ENCODE measurements at regions not wholly inside any gene's neighbourhood (a gene's known extent, or its start where the extent isn't known, plus 50 kb on each side); places are given as distances from the start of the nearest gene placed in this dataset.

GRCh38 chr3:44076221-44076829 is 165.4 kb upstream of the TOPAZ1 start:
- Histone ChIP-seq H3K27me3 (ENCODE audit: control insufficient read depth, insufficient read depth, low read length) (no peaks in the 10 kb centered on the region), H3K4me3 (ENCODE audit: low read length) (no peak overlapping the region), H3K4me1 (ENCODE audit: control insufficient read depth, insufficient read depth, low read length) (no peaks in the 10 kb centered on the region), H3K36me3 (ENCODE audit: control insufficient read depth, insufficient read depth, low read length) (no peaks in the 10 kb centered on the region), H3K27ac (ENCODE audit: low read length) (no peak overlapping the region), H3K9me3 (ENCODE audit: control insufficient read depth, insufficient read depth, low read length) (no peaks in the 10 kb centered on the region)
- WGBS (ENCODE audit: insufficient coverage) = 86% methylated on average over 7 of the region's 7 CpGs
- intact Hi-C loops (cut with micrococcal nuclease) = no loop called here
- no peaks in the 10 kb centered on the region for H3K36me3 Mint-ChIP-seq
- TF ChIP-seq CTCF (IDR thresholded peaks at IDR 0.05) = no peak
- H3K27me3 Mint-ChIP-seq (ENCODE audit: low read depth in 2 of 2) = peaks cover 7 to 11% of the 10 kb centered on the region in 2 donors
- DNase-seq (no peak), ATAC-seq (no peak)
- H3K4me1 Mint-ChIP-seq = no peaks in the 10 kb centered on the region
- H3K4me3 Mint-ChIP-seq = no peak overlapping the region
- no peaks in the 10 kb centered on the region for H3K9me3 Mint-ChIP-seq
- no peak overlapping the region for H3K27ac Mint-ChIP-seq

GRCh38 chr3:44077267-44077666 is 164.4 kb upstream of the TOPAZ1 start:
- intact Hi-C loops (cut with micrococcal nuclease) = no loop called here
- no peaks in the 10 kb centered on the region for H3K36me3 Mint-ChIP-seq
- H3K9me3 ChIP-seq (ENCODE audit: control insufficient read depth, insufficient read depth, low read length) = no peaks in the 10 kb centered on the region
- H3K27ac ChIP-seq (ENCODE audit: low read length) = no peak overlapping the region
- DNase-seq (peak in 1 of 2 donors; percentile 10), ATAC-seq (no peak)
- no peaks in the 10 kb centered on the region for H3K4me1 Mint-ChIP-seq
- 63% methylated on average over 5 of the region's 5 CpGs for WGBS (ENCODE audit: insufficient coverage)
- no peak overlapping the region for H3K4me3 Mint-ChIP-seq
- TF ChIP-seq CTCF (IDR thresholded peaks at IDR 0.05) = no peak
- no peak overlapping the region for H3K4me3 ChIP-seq (ENCODE audit: low read length)
- H3K27me3 Mint-ChIP-seq (ENCODE audit: low read depth in 2 of 2) = peaks cover 7 to 11% of the 10 kb centered on the region in 2 donors
- no peaks in the 10 kb centered on the region for H3K27me3 ChIP-seq (ENCODE audit: control insufficient read depth, insufficient read depth, low read length)
- H3K4me1 ChIP-seq (ENCODE audit: control insufficient read depth, insufficient read depth, low read length) = no peaks in the 10 kb centered on the region
- no peaks in the 10 kb centered on the region for H3K9me3 Mint-ChIP-seq
- H3K36me3 ChIP-seq (ENCODE audit: control insufficient read depth, insufficient read depth, low read length) = no peaks in the 10 kb centered on the region
- H3K27ac Mint-ChIP-seq = no peak overlapping the region

GRCh38 chr3:44078863-44079262 is 162.8 kb upstream of the TOPAZ1 start:
- ATAC-seq (no peak), DNase-seq (no peak)
- H3K27ac ChIP-seq (ENCODE audit: low read length) = no peak overlapping the region
- H3K4me3 ChIP-seq (ENCODE audit: low read length) = no peak overlapping the region
- no peaks in the 10 kb centered on the region for H3K9me3 ChIP-seq (ENCODE audit: control insufficient read depth, insufficient read depth, low read length)
- H3K27ac Mint-ChIP-seq = no peak overlapping the region
- intact Hi-C loops (cut with micrococcal nuclease) = no loop called here
- H3K4me1 Mint-ChIP-seq = no peaks in the 10 kb centered on the region
- WGBS (ENCODE audit: insufficient coverage) = 93% methylated on average over 7 of the region's 7 CpGs
- no peaks in the 10 kb centered on the region for H3K36me3 Mint-ChIP-seq
- H3K27me3 ChIP-seq (ENCODE audit: control insufficient read depth, insufficient read depth, low read length) = no peaks in the 10 kb centered on the region
- peaks cover 7 to 11% of the 10 kb centered on the region in 2 donors for H3K27me3 Mint-ChIP-seq (ENCODE audit: low read depth in 2 of 2)
- H3K36me3 ChIP-seq (ENCODE audit: control insufficient read depth, insufficient read depth, low read length) = no peaks in the 10 kb centered on the region
- TF ChIP-seq CTCF (IDR thresholded peaks at IDR 0.05) = no peak
- H3K9me3 Mint-ChIP-seq = no peaks in the 10 kb centered on the region
- no peak overlapping the region for H3K4me3 Mint-ChIP-seq
- no peaks in the 10 kb centered on the region for H3K4me1 ChIP-seq (ENCODE audit: control insufficient read depth, insufficient read depth, low read length)

DNA sequence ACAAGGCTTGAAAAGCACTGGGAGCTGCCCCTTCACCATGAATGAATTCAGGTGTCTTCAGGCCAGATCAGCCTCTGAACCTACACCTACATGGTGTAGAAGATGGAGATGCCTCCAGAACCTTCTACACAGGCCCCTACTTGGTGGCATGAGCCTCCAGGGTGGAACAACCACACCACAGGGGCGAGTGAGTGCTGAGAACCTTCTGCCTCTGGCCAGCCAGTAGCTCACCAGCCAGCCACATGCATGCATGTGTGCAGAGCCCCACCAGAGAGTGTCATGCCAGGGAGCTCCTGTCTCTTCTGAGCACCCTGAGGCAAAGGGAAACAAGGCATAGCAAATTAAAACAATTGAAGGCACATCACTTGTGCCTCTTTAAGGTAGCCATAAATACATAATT is 161.8 kb upstream of the TOPAZ1 start:
- no peak for ATAC-seq
- no peak overlapping the region for H3K4me3 ChIP-seq (ENCODE audit: low read length)
- H3K27me3 ChIP-seq (ENCODE audit: control insufficient read depth, insufficient read depth, low read length) = no peaks in the 10 kb centered on the region
- intact Hi-C loops (cut with micrococcal nuclease) = no loop called here
- no peaks in the 10 kb centered on the region for H3K4me1 ChIP-seq (ENCODE audit: control insufficient read depth, insufficient read depth, low read length)
- Mint-ChIP-seq H3K9me3 (no peaks in the 10 kb centered on the region), H3K4me3 (no peak overlapping the region), H3K27me3 (ENCODE audit: low read depth in 2 of 2) (peaks cover 7 to 9% of the 10 kb centered on the region in 2 donors), H3K36me3 (no peaks in the 10 kb centered on the region), H3K4me1 (no peaks in the 10 kb centered on the region), H3K27ac (no peak overlapping the region)
- H3K36me3 ChIP-seq (ENCODE audit: control insufficient read depth, insufficient read depth, low read length) = no peaks in the 10 kb centered on the region
- H3K27ac ChIP-seq (ENCODE audit: low read length) = no peak overlapping the region
- no peak for TF ChIP-seq CTCF (IDR thresholded peaks at IDR 0.05)
- no peak for DNase-seq
- WGBS (ENCODE audit: insufficient coverage) = 71% methylated on average over 1 of the region's 1 CpG
- H3K9me3 ChIP-seq (ENCODE audit: control insufficient read depth, insufficient read depth, low read length) = no peaks in the 10 kb centered on the region
